RWPE2 (cell line): ENCODE measurements at regions not wholly inside any gene's neighbourhood (a gene's known extent, or its start where the extent isn't known, plus 50 kb on each side); places are given as distances from the start of the nearest gene placed in this dataset.

Experiments
- ATAC-seq: fragments of 200-7000 bp; cut with Tn5 transposase; 3 replicates; pipeline ENCODE4 v1.9.1; 2021; ENCODE audit warnings: low read depth
- DNase-seq: peaks from one replicate; pipeline ENCODE4 v3.0.0-alpha.2; 2020; ENCODE audit warnings: low spot score
- H3K27ac ChIP-seq: fragments of 450-650 bp; 2 replicates; pipeline ENCODE4 v1.5.1; 2017; ENCODE audit warnings: mild to moderate bottlenecking; ENCODE audit not compliant: poor library complexity, severe bottlenecking
- H3K27me3 ChIP-seq: fragments of 250-450 bp; sonication (Bioruptor Pico); 2 replicates; pipeline ENCODE4 v1.5.1; 2021; ENCODE audit warnings: mild to moderate bottlenecking, moderate library complexity; ENCODE audit not compliant: insufficient read depth, poor library complexity, severe bottlenecking
- H3K36me3 ChIP-seq: fragments of 250-450 bp; sonication (Bioruptor Pico); 2 replicates; pipeline ENCODE4 v1.5.1; 2020; ENCODE audit warnings: low read depth, mild to moderate bottlenecking, moderate library complexity
- H3K4me1 ChIP-seq: fragments of 250-450 bp; sonication (Bioruptor Pico); 2 replicates; pipeline ENCODE4 v1.5.1; 2021; ENCODE audit warnings: mild to moderate bottlenecking, moderate library complexity; ENCODE audit not compliant: insufficient read depth, poor library complexity, severe bottlenecking
- H3K4me3 ChIP-seq: fragments of 250-450 bp; sonication (Bioruptor Pico); 2 replicates; pipeline ENCODE4 v1.5.1; 2021; ENCODE audit warnings: mild to moderate bottlenecking, moderate library complexity; ENCODE audit not compliant: severe bottlenecking
- H3K9me3 ChIP-seq: fragments of 250-450 bp; sonication (Bioruptor Pico); 2 replicates; pipeline ENCODE4 v1.5.1; 2021; ENCODE audit warnings: mild to moderate bottlenecking, moderate library complexity; ENCODE audit not compliant: severe bottlenecking
- TF ChIP-seq, protein P1 (sequence below): fragments of 450-650 bp; IDR thresholded peaks from one replicate; pipeline ENCODE4 v1.5.1; 2017; ENCODE audit warnings: mild to moderate bottlenecking, moderate library complexity; ENCODE audit not compliant: poor library complexity, severe bottlenecking

DNA sequence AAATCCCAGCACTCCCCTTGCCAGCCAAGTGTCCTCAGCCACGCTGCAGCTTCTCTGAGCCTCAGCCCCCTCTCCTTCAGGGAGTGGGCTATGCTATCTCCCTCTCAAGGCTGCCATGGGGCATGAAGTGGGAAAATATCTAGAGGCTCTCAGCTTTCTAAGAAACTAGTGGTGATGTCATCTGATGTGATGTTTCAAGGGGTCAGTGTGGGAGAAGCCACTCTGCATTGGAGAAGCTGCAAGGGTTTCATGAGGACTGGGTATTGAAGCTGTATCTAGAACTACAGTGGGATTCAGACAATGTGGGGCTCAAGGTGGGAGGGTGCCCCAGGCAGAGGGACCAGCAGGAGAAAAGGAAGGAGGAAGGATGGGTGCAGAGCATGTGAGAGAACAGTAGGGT, 210.2 kb downstream of the TLE3 start:
- no peak for ATAC-seq

DNA sequence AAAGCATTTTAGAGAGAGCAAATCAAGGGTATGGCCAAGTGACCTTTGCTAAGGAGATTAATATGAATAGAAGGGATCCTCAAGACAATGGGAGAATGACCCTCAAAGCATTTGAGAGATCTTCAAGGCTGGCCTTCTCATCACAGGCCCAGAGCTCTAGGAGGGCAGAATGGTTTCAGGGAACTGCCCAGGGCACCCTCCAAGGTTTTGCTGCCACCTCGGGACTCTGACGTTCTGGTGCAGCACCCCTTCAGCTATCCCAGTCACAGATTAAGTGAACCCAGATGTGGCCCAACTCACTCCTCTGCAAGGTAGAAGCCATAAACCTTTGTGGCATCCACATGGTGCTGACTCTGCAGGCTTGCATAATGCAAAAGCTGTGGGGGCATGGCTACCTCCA, 209.3 kb downstream of the TLE3 start:
- ATAC-seq (no peak), DNase-seq (no peak)
- Histone ChIP-seq H3K4me1 (no peaks in the 10 kb centered on the region), H3K9me3 (no peaks in the 10 kb centered on the region), H3K36me3 (no peaks in the 10 kb centered on the region), H3K27me3 (peaks cover 22% of the 10 kb centered on the region), H3K27ac (no peak overlapping the region), H3K4me3 (no peak overlapping the region)
- TF ChIP-seq, protein P1, sequence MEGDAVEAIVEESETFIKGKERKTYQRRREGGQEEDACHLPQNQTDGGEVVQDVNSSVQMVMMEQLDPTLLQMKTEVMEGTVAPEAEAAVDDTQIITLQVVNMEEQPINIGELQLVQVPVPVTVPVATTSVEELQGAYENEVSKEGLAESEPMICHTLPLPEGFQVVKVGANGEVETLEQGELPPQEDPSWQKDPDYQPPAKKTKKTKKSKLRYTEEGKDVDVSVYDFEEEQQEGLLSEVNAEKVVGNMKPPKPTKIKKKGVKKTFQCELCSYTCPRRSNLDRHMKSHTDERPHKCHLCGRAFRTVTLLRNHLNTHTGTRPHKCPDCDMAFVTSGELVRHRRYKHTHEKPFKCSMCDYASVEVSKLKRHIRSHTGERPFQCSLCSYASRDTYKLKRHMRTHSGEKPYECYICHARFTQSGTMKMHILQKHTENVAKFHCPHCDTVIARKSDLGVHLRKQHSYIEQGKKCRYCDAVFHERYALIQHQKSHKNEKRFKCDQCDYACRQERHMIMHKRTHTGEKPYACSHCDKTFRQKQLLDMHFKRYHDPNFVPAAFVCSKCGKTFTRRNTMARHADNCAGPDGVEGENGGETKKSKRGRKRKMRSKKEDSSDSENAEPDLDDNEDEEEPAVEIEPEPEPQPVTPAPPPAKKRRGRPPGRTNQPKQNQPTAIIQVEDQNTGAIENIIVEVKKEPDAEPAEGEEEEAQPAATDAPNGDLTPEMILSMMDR: no peak

More for the DNA sequence above, 210.2 kb downstream of the TLE3 start:
- Histone ChIP-seq H3K27me3 (peaks cover 19% of the 10 kb centered on the region), H3K4me1 (no peaks in the 10 kb centered on the region), H3K27ac (no peak overlapping the region), H3K4me3 (no peak overlapping the region), H3K9me3 (no peaks in the 10 kb centered on the region), H3K36me3 (no peaks in the 10 kb centered on the region)
- TF ChIP-seq, protein P1: no peak
- DNase-seq: no peak

DNA sequence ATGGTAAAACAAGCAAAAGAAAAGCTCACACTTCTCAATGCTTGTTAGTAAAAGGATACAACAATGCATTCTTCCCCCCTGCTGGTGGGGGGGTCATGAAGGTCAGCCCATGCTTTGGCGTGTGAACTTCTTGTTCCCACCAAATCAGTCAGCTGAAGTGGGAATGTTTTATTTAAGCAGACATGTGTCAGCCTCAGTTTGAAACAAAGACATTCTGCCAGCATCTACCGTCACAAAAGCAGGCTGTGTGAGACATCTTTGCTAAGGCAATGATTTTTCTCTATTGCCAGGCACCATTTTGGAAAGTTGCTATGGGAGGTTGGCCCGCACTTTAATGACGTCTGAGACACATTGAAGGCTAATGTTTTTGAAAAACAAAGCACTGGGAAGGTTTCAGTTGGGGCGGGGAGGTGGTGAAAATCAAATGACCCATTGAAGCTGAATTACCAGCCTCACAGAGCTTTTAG, 206.6 kb downstream of the TLE3 start:
- Histone ChIP-seq H3K36me3 (no peaks in the 10 kb centered on the region), H3K9me3 (no peaks in the 10 kb centered on the region), H3K27me3 (peaks cover 36% of the 10 kb centered on the region), H3K4me3 (no peak overlapping the region), H3K4me1 (no peaks in the 10 kb centered on the region), H3K27ac (no peak overlapping the region)
- DNase-seq (no peak), ATAC-seq (no peak)
- TF ChIP-seq, protein P1: no peak

DNA sequence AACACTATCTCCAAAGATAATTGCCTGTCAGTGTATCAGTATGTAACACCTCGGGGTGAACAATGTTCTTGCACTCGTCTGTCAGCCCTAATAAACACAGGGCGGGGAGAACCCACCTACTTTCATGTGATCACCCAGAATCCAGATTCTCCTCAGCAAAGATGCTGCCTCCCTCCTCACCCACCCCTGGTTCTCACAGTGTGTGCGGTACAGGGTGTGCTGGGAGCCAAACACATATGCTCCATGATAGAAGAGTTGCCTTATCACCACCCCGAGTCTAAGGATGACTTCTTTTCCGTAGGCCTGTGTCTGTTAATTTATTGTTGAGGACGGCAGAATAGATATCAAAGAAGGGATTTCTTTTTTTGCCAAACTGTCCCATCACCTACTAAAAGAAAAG, 206.1 kb downstream of the TLE3 start:
- Histone ChIP-seq H3K36me3 (no peaks in the 10 kb centered on the region), H3K4me1 (no peaks in the 10 kb centered on the region), H3K27me3 (peaks cover 41% of the 10 kb centered on the region), H3K4me3 (no peak overlapping the region), H3K27ac (no peak overlapping the region), H3K9me3 (no peaks in the 10 kb centered on the region)
- DNase-seq: no peak
- ATAC-seq: no peak
- TF ChIP-seq, protein P1: no peak

DNA sequence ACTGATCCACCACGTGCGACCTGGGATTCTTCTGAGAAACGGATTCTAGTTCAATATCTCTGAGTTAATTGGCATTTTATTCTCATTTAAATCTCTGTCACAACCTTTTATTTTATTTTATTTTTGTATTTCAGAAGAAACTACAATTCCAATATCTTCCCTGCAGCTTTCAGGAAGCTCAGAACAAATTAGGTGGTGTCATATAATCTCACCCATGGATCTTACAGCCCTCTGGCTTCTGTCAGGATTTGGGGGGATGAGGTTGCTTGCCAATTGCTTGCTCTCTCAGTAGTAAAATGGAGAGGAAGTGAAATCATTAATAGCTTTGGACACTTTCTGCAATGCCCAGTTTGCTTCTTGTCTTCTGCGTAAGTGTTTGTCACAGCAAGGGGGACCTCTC, 205.4 kb downstream of the TLE3 start:
- no peak for DNase-seq
- Histone ChIP-seq H3K4me1 (no peaks in the 10 kb centered on the region), H3K36me3 (no peaks in the 10 kb centered on the region), H3K9me3 (no peaks in the 10 kb centered on the region), H3K27me3 (peaks cover 42% of the 10 kb centered on the region), H3K27ac (no peak overlapping the region), H3K4me3 (no peak overlapping the region)
- no peak for ATAC-seq
- TF ChIP-seq, protein P1: no peak
